GM23248 (cell line): ENCODE measurements at regions not wholly inside any gene's neighbourhood (a gene's known extent, or its start where the extent isn't known, plus 50 kb on each side); places are given as distances from the start of the nearest gene placed in this dataset.

Source experiments
- EZH2 ChIP-seq: fragments of 200-600 bp; sonication (generic); IDR thresholded peaks from 2 replicates; pipeline ENCODE4 v1.6.1; 2018; ENCODE audit warnings: antibody characterized with exemption, mild to moderate bottlenecking; ENCODE audit not compliant: insufficient read depth, poor library complexity, severe bottlenecking
- EZH2phosphoT487 ChIP-seq: fragments of 200-600 bp; sonication (generic); IDR thresholded peaks from 2 replicates; pipeline ENCODE4 v1.6.1; 2018; ENCODE audit warnings: antibody characterized with exemption, moderate library complexity, mild to moderate bottlenecking, low read depth; ENCODE audit not compliant: insufficient read depth

GRCh38 chr4:102400898-102401297, 55.6 kb upstream of the SLC39A8 start:
- no peak for TF ChIP-seq EZH2
- TF ChIP-seq EZH2phosphoT487 = no peak
